Peyer's patch (tissue), 4 donors: ENCODE measurements at regions not wholly inside any gene's neighbourhood (a gene's known extent, or its start where the extent isn't known, plus 50 kb on each side); places are given as distances from the start of the nearest gene placed in this dataset.

Experiments used
- CTCF ChIP-seq, 6 experiments: fragments of 450-650 bp in 4 of 6; fragments of 200-600 bp in 2 of 6; sonication (generic) in 1 of 6; IDR thresholded peaks; one replicate each; pipeline ENCODE4 v1.5.1; 2017 to 2019; ENCODE audit warnings: antibody characterized with exemption in 6 of 6, mild to moderate bottlenecking in 3 of 6, moderate library complexity in 1 of 6
- POLR2A ChIP-seq, 2 donors: fragments of 450-650 bp; IDR thresholded peaks; one replicate each; pipeline ENCODE4 v1.5.1; 2017; ENCODE audit warnings: antibody characterized with exemption in 2 of 2, mild to moderate bottlenecking in 2 of 2, moderate library complexity in 2 of 2

GRCh38 chr6:27770724-27771123, 141.5 kb downstream of the OR2B2 start:
- TF ChIP-seq CTCF (IDR thresholded peaks at IDR 0.05) = no peak
- TF ChIP-seq POLR2A (IDR thresholded peaks at IDR 0.05) = no peak
